Transverse colon (tissue), 4 donors: ENCODE measurements at regions not wholly inside any gene's neighbourhood (a gene's known extent, or its start where the extent isn't known, plus 50 kb on each side); places are given as distances from the start of the nearest gene placed in this dataset.

Source experiments
- DNase-seq: peaks from one replicate; pipeline ENCODE4 v3.0.0-alpha.2; 2019
- H3K27ac ChIP-seq, 4 donors: fragments of 200-600 bp; sonication (generic); 2 replicates each; pipeline ENCODE4 v1.5.1; 2016 to 2018; ENCODE audit warnings: inconsistent platforms in 4 of 4
- H3K27me3 ChIP-seq: fragments of 200-600 bp; sonication (generic); 2 replicates; pipeline ENCODE4 v1.5.1; 2017; ENCODE audit warnings: inconsistent platforms
- H3K36me3 ChIP-seq, 4 donors: fragments of 200-600 bp; sonication (generic); 2 replicates each; pipeline ENCODE4 v1.5.1; 2017 to 2019; ENCODE audit warnings: inconsistent platforms in 4 of 4
- H3K4me1 ChIP-seq, 4 donors: fragments of 200-600 bp; sonication (generic); 2 replicates each; pipeline ENCODE4 v1.5.1; 2017 to 2020; ENCODE audit warnings: inconsistent platforms in 4 of 4
- H3K4me3 ChIP-seq, 4 donors: fragments of 200-600 bp; sonication (generic); 1 replicate in 1 of 4; 2 replicates in 3 of 4; pipeline versions ENCODE4 v1.5.1 to v1.6.1; 2017 to 2019; ENCODE audit warnings: inconsistent platforms in 4 of 4
- H3K9me3 ChIP-seq, 2 donors: fragments of 200-600 bp; sonication (generic); 2 replicates each; pipeline ENCODE4 v1.5.1; 2017 to 2019; ENCODE audit warnings: inconsistent platforms in 2 of 2
- CTCF ChIP-seq, 5 experiments: fragments of 200-600 bp in 3 of 5; fragments of 450-650 bp in 2 of 5; sonication (generic) in 3 of 5; IDR thresholded peaks; 1 replicate in 2 of 5; 2 replicates in 3 of 5; pipeline ENCODE4 v1.5.1; 2016 to 2017; ENCODE audit warnings: antibody characterized with exemption in 5 of 5, inconsistent platforms in 3 of 5, mild to moderate bottlenecking in 2 of 5, moderate library complexity in 1 of 5
- EP300 ChIP-seq: sonication (generic); formaldehyde crosslinking; IDR thresholded peaks from one replicate; pipeline ENCODE4 v1.6.1; 2017; ENCODE audit warnings: antibody characterized with exemption, low read depth
- POLR2A ChIP-seq: fragments of 450-650 bp; IDR thresholded peaks from one replicate; pipeline ENCODE4 v1.6.1; 2016; ENCODE audit warnings: antibody characterized with exemption, mild to moderate bottlenecking, moderate library complexity
- POLR2AphosphoS5 ChIP-seq, 3 donors: sonication (generic); formaldehyde crosslinking; IDR thresholded peaks; one replicate each; pipeline ENCODE4 v1.6.1; 2016; ENCODE audit warnings: antibody characterized with exemption in 3 of 3
- WGBS, 2 donors: methylation state at CpG; one replicate each; pipeline ENCODE4 v1.1.5; 2018; ENCODE audit warnings: low coverage in 1 of 2; 5-methylcytosine and 5-hydroxymethylcytosine counted together
- in situ Hi-C, 4 donors: fragments of 200-750 bp; cut with MboI; loops; one replicate each; pipeline versions ENCODE4 v1.15.0 to v1.15.1; 2017; ENCODE audit warnings: low sequenced_read_pairs in 3 of 4, low pct_ligation_motif_present in 1 of 4, low pct_unique_long_range_greater_than_20kb in 1 of 4
- intact Hi-C: fragments of 100-400 bp; cut with DNase I; formaldehyde crosslinking; loops from one replicate; pipeline ENCODE4 v1.15.1; 2023; ENCODE audit warnings: low total_unique reads

DNA sequence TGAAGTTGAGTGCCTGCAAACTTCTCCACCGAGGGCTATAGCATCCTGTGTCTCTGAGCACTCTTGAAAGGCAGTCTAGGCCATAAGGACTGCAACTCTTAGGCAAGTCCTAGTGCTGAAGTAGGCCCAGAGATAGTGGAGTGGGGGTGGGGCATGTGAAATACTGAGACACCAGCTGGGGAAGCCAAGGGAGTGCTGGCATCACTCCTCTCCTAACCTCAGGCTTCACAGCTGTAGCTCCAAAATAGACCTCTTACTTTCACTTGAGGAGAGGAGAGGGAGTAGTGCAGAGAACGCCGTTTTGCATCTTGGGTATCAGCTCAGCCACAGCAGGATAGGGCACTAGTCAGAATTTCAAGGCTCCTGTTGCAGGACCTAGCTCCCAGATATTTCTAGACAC is 56.2 kb upstream of the CYSLTR1 start:
- H3K36me3 ChIP-seq: no peaks in the 10 kb centered on the region
- DNase-seq: no peak
- TF ChIP-seq POLR2A: no peak
- no peak for TF ChIP-seq CTCF (IDR thresholded peaks at IDR 0.05)
- no peak for TF ChIP-seq POLR2AphosphoS5 (IDR thresholded peaks at IDR 0.05)
- TF ChIP-seq EP300: no peak
- no peak overlapping the region for H3K27ac ChIP-seq
- H3K4me1 ChIP-seq: no peaks in the 10 kb centered on the region
- no peaks in the 10 kb centered on the region for H3K9me3 ChIP-seq
- H3K27me3 ChIP-seq: no peaks in the 10 kb centered on the region
- in situ Hi-C loops: no loop called here
- H3K4me3 ChIP-seq: no peak overlapping the region
- intact Hi-C loops: no loop called here
- 68% methylated on average over 3 of the region's 3 CpGs; no CpG with 5 or more reads in 1 of the 2 donors for WGBS, 2 donors

DNA sequence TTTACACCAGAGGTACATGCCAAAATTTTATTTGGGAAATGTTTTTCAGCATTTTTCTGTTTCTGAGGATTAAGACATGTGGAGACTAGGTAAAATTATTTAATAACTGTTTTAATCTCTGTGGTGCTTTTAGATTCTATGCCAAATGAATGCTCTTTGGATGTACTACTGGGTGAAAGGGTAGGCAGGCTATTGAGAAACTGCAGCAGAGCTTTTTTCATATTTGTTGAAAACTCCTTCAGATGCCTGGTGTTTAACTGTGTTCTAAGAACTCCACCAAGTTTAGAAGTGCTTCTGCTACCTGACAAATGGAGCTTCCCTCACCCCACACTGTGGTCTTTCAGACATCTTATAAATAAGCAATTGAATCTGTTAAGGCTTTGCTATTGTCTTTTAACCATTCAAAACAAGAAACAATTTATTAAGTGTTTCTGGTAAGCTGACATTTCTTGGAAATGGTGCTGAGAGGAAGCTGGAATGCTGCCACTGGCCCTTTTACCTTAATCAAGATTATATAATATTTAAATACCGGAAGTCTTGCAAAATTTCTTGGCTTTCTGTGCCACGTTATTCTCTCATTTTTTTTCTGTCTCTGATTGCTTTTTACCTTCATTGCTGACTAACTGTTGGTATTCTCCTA is 51.2 kb upstream of the CYSLTR1 start:
- TF ChIP-seq POLR2A (no peak), CTCF (IDR thresholded peaks at IDR 0.05) (no peak)
- no peak for DNase-seq
- H3K36me3 ChIP-seq: no peaks in the 10 kb centered on the region
- 0 to 36% methylated on average over 1 to 2 of the region's 2 CpGs for WGBS, 2 donors
- peaks cover 0 to 3% (median 0%) of the 10 kb centered on the region in 4 donors for H3K4me1 ChIP-seq
- intact Hi-C loops (no loop called here), in situ Hi-C loops (no loop called here)
- no peaks in the 10 kb centered on the region for H3K27me3 ChIP-seq
- H3K4me3 ChIP-seq: no peak overlapping the region
- H3K9me3 ChIP-seq: no peaks in the 10 kb centered on the region
- H3K27ac ChIP-seq: no peak overlapping the region
